Gastroesophageal sphincter (tissue), 4 donors: ENCODE measurements at regions not wholly inside any gene's neighbourhood (a gene's known extent, or its start where the extent isn't known, plus 50 kb on each side); places are given as distances from the start of the nearest gene placed in this dataset.

Source experiments
- ATAC-seq: fragments of 150-250 bp; one replicate; pipeline ENCODE4 v1.9.1; 2016; ENCODE audit warnings: mild to moderate bottlenecking, moderate library complexity
- H3K27ac ChIP-seq, 4 donors: fragments of 200-600 bp; sonication (generic) in 3 of 4; 1 replicate in 3 of 4; 2 replicates in 1 of 4; pipeline ENCODE4 v1.5.1; 2016 to 2019
- H3K27me3 ChIP-seq: fragments of 200-600 bp; sonication (generic); one replicate; pipeline ENCODE4 v1.5.1; 2019
- H3K36me3 ChIP-seq, 2 donors: fragments of 200-600 bp; sonication (generic); one replicate each; pipeline ENCODE4 v1.5.1; 2019; ENCODE audit warnings: control low read depth in 1 of 2
- H3K4me1 ChIP-seq, 3 donors: fragments of 200-600 bp; sonication (generic); 1 replicate in 2 of 3; 2 replicates in 1 of 3; pipeline ENCODE4 v1.5.1; 2016 to 2019; ENCODE audit warnings: control low read depth in 2 of 3
- H3K4me3 ChIP-seq, 2 donors: fragments of 200-600 bp; sonication (generic); one replicate each; pipeline ENCODE4 v1.5.1; 2019; ENCODE audit warnings: mild to moderate bottlenecking in 1 of 2, moderate library complexity in 1 of 2
- H3K9me3 ChIP-seq, 3 donors: fragments of 200-600 bp; sonication (generic); one replicate each; pipeline ENCODE4 v1.5.1; 2017 to 2019; ENCODE audit warnings: control low read depth in 2 of 3
- CTCF ChIP-seq, 4 experiments: fragments of 200-600 bp in 2 of 4; fragments of 450-650 bp in 2 of 4; sonication (generic) in 1 of 4; IDR thresholded peaks; one replicate each; pipeline ENCODE4 v1.5.1; 2017 to 2019; ENCODE audit warnings: antibody characterized with exemption in 4 of 4, mild to moderate bottlenecking in 2 of 4, moderate library complexity in 2 of 4
- EP300 ChIP-seq: sonication (generic); formaldehyde crosslinking; IDR thresholded peaks from one replicate; pipeline ENCODE4 v1.6.1; 2017; ENCODE audit warnings: antibody characterized with exemption, mild to moderate bottlenecking
- POLR2A ChIP-seq, 2 donors: fragments of 450-650 bp; IDR thresholded peaks; one replicate each; pipeline ENCODE4 v1.6.1; 2017; ENCODE audit warnings: antibody characterized with exemption in 2 of 2, mild to moderate bottlenecking in 2 of 2, moderate library complexity in 1 of 2
- POLR2AphosphoS5 ChIP-seq: sonication (generic); formaldehyde crosslinking; IDR thresholded peaks from one replicate; pipeline ENCODE4 v1.6.1; 2017; ENCODE audit warnings: antibody characterized with exemption
- WGBS, 2 donors: methylation state at CpG; one replicate each; pipeline ENCODE4 v1.1.5; 2018; ENCODE audit warnings: low coverage in 1 of 2; 5-methylcytosine and 5-hydroxymethylcytosine counted together

GRCh38 chr7:32218741-32219288 lies 148.6 kb upstream of the PDE1C start:
- Histone ChIP-seq H3K27me3 (no peaks in the 10 kb centered on the region), H3K4me3 (no peak overlapping the region), H3K4me1 (no peaks in the 10 kb centered on the region), H3K36me3 (no peaks in the 10 kb centered on the region), H3K9me3 (no peaks in the 10 kb centered on the region), H3K27ac (no peak overlapping the region)
- TF ChIP-seq CTCF (IDR thresholded peaks at IDR 0.05) (no peak), POLR2A (IDR thresholded peaks at IDR 0.05) (no peak), POLR2AphosphoS5 (no peak), EP300 (no peak)
- whole genome bisulfite sequencing, 2 donors = 74 to 100% methylated on average over 1 to 3 of the region's 3 CpGs
- ATAC-seq = no peak

GRCh38 chr7:32218154-32218467 lies 147.9 kb upstream of the PDE1C start:
- Histone ChIP-seq H3K4me1 (no peaks in the 10 kb centered on the region), H3K9me3 (no peaks in the 10 kb centered on the region), H3K36me3 (no peaks in the 10 kb centered on the region), H3K4me3 (no peak overlapping the region), H3K27ac (no peak overlapping the region), H3K27me3 (peaks cover 4% of the 10 kb centered on the region)
- no peak for TF ChIP-seq POLR2AphosphoS5
- TF ChIP-seq POLR2A (IDR thresholded peaks at IDR 0.05) = no peak
- no peak for TF ChIP-seq CTCF (IDR thresholded peaks at IDR 0.05)
- TF ChIP-seq EP300 = no peak
- ATAC-seq = no peak
- 83% methylated on average over 1 of the region's 1 CpG; no CpG with 5 or more reads in 1 of the 2 donors for WGBS, 2 donors

- H3K27ac ChIP-seq = no peak overlapping the region
- no peaks in the 10 kb centered on the region for H3K36me3 ChIP-seq
- H3K27me3 ChIP-seq = peaks cover 7% of the 10 kb centered on the region
- TF ChIP-seq POLR2AphosphoS5 = no peak
- no peak for TF ChIP-seq CTCF (IDR thresholded peaks at IDR 0.05)
- no peak for TF ChIP-seq POLR2A (IDR thresholded peaks at IDR 0.05)
- TF ChIP-seq EP300 = no peak
- 45 to 63% methylated on average over 1 to 4 of the region's 5 CpGs for WGBS, 2 donors
- ATAC-seq = no peak
- no peak overlapping the region for H3K4me3 ChIP-seq
- no peaks in the 10 kb centered on the region for H3K4me1 ChIP-seq
- H3K9me3 ChIP-seq = no peaks in the 10 kb centered on the region
Measured at GRCh38 chr7:32217341-32218153, 147.3 kb upstream of the PDE1C start.

GRCh38 chr7:32216759-32217158 lies 146.6 kb upstream of the PDE1C start:
- Histone ChIP-seq H3K4me1 (no peaks in the 10 kb centered on the region), H3K27me3 (peaks cover 11% of the 10 kb centered on the region), H3K27ac (no peak overlapping the region), H3K36me3 (no peaks in the 10 kb centered on the region), H3K4me3 (no peak overlapping the region), H3K9me3 (no peaks in the 10 kb centered on the region)
- no CpG with 5 or more reads among the region's 4 CpGs for WGBS, 2 donors
- TF ChIP-seq POLR2A (IDR thresholded peaks at IDR 0.05) = no peak
- no peak for ATAC-seq

GRCh38 chr7:32215697-32216096 lies 145.5 kb upstream of the PDE1C start:
- H3K9me3 ChIP-seq = no peaks in the 10 kb centered on the region
- no peak overlapping the region for H3K27ac ChIP-seq
- H3K4me1 ChIP-seq = peaks cover 0 to 3% (median 0%) of the 10 kb centered on the region in 3 donors
- no peaks in the 10 kb centered on the region for H3K36me3 ChIP-seq
- H3K27me3 ChIP-seq = peaks cover 11% of the 10 kb centered on the region
- ATAC-seq = no peak
- H3K4me3 ChIP-seq = no peak overlapping the region
- TF ChIP-seq CTCF (IDR thresholded peaks at IDR 0.05) (no peak), POLR2AphosphoS5 (no peak), POLR2A (IDR thresholded peaks at IDR 0.05) (no peak), EP300 (no peak)
- WGBS, 2 donors = 64 to 78% methylated on average over 1 of the region's 1 CpG
